ENCODE measurements at regions not wholly inside any gene's neighbourhood (a gene's known extent, or its start where the extent isn't known, plus 50 kb on each side); places are given as distances from the start of the nearest gene placed in this dataset.

DNA sequence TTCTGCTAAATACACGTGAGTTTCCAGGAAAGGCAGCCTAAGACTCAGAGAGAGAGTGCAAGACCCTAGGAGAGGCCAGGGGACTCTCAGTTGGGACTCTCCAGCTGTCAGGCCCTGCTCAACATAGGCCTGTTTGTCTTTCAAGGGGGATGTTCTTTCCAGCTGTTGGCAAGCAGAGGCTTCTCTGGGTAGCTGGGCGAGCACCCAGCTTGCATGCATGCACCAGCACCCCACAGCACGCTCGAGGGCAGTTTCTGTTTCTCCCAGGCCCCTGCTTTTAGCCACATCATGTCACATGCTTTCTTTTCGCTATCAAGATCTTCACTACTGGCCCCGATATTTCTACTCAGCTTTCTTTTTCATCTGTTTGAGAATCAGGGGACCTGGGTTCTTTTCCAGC, 479.3 kb upstream of the HS6ST1 start:
- TF ChIP-seq POLR2A (IDR thresholded peaks at IDR 0.05): no peak
- TF ChIP-seq, protein P1, sequence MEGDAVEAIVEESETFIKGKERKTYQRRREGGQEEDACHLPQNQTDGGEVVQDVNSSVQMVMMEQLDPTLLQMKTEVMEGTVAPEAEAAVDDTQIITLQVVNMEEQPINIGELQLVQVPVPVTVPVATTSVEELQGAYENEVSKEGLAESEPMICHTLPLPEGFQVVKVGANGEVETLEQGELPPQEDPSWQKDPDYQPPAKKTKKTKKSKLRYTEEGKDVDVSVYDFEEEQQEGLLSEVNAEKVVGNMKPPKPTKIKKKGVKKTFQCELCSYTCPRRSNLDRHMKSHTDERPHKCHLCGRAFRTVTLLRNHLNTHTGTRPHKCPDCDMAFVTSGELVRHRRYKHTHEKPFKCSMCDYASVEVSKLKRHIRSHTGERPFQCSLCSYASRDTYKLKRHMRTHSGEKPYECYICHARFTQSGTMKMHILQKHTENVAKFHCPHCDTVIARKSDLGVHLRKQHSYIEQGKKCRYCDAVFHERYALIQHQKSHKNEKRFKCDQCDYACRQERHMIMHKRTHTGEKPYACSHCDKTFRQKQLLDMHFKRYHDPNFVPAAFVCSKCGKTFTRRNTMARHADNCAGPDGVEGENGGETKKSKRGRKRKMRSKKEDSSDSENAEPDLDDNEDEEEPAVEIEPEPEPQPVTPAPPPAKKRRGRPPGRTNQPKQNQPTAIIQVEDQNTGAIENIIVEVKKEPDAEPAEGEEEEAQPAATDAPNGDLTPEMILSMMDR (IDR thresholded peaks at IDR 0.05): no peak
- no peak for TF ChIP-seq EP300 (IDR thresholded peaks at IDR 0.05)
